ENCODE measurements at regions not wholly inside any gene's neighbourhood (a gene's known extent, or its start where the extent isn't known, plus 50 kb on each side); places are given as distances from the start of the nearest gene placed in this dataset.

DNA sequence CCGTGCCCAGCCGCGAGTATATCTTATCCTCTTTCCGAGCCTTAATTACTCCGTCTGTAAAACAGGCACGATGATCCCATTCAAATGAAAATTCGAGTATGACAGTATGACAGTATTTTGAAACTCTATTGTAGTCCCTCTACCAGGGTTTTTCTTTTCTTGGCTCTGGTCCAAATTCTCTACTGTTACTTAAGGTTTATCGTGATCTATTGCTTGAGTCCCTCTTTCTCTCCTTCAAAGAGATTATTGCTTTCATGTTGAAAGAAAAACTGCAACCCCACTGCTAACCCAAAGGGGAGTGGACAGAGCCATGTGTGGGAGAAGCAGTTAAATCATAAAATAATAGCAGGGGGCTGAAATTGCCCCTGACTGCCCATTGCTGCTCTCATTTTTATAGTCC, 1156.6 kb upstream of the AUTS2 start:
- Histone ChIP-seq H3K27me3 (ENCODE audit: low read depth, low read length) (no peaks in the 10 kb centered on the region), H3K4me3 (ENCODE audit: low read depth in 1 of 2, low read length in 2 of 2) (no peak overlapping the region), H3K9me3 (ENCODE audit: control insufficient read depth in 1 of 2, low read length in 2 of 2) (no peaks in the 10 kb centered on the region), H3K36me3 (ENCODE audit: control insufficient read depth in 1 of 2, insufficient read depth in 2 of 2, low read length in 2 of 2) (no peaks in the 10 kb centered on the region), H3K4me1 (ENCODE audit: control insufficient read depth in 1 of 2, insufficient read depth in 2 of 2, low read length in 2 of 2) (no peaks in the 10 kb centered on the region), H3K27ac (ENCODE audit: low read length) (no peak overlapping the region)

DNA sequence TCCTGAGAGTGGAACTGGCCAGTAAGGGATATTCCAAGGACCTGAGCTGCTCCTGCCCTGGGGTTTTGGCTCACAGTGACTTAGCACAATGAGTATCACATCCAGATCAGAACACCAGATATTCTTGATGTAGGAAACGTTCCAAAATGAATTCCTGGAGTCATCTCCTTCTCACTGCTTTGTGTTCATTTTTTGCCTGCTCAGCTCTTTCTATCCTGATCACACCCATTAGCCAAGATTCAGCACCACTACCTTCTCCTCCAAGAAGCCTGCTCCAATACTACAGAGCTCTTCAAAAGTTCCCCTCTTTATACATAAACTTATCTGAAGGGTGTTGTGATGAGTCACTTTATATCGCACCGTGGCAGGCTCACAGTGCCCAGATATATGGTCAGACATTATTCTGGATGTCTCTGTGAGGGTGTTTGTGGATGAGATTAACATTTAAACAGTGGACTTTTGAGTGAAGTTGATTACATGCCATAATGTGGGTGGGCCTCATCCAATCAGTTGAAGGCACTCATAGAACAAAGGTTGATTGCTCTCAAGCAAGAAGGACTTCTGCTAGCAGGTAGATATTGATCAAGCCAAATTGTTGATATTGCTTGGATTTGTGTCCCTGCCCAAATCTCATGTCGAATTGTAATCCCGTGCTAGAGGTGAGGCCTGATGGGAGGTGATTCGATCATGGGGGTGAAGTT, 1155.2 kb upstream of the AUTS2 start:
- H3K27me3 ChIP-seq (ENCODE audit: low read depth, low read length): no peaks in the 10 kb centered on the region
- no peaks in the 10 kb centered on the region for H3K36me3 ChIP-seq (ENCODE audit: control insufficient read depth in 1 of 2, insufficient read depth in 2 of 2, low read length in 2 of 2)
- no peak overlapping the region for H3K4me3 ChIP-seq (ENCODE audit: low read depth in 1 of 2, low read length in 2 of 2)
- no peak overlapping the region for H3K27ac ChIP-seq (ENCODE audit: low read length)
- no peaks in the 10 kb centered on the region for H3K4me1 ChIP-seq (ENCODE audit: control insufficient read depth in 1 of 2, insufficient read depth in 2 of 2, low read length in 2 of 2)
- no peaks in the 10 kb centered on the region for H3K9me3 ChIP-seq (ENCODE audit: control insufficient read depth in 1 of 2, low read length in 2 of 2)

DNA sequence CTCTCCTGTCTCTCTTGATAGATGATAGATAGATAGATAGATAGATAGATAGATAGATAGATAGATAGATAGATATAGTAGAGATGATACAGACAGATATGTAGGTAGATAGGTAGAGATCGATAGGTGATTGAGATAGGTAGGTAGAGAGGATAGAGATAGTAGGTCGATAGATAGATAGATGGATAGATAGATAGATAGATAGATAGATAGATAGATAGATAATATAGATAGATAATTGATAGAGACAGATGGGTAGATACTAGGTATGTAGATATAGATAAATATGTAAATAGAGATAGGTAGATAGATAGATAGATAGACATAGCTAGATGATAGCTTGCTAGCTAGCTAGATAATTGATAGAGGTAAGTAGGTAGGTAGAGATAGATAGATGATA, 1154.2 kb upstream of the AUTS2 start:
- Histone ChIP-seq H3K27ac (ENCODE audit: low read length) (no peak overlapping the region), H3K4me3 (ENCODE audit: low read depth in 1 of 2, low read length in 2 of 2) (no peak overlapping the region), H3K4me1 (ENCODE audit: control insufficient read depth in 1 of 2, insufficient read depth in 2 of 2, low read length in 2 of 2) (no peaks in the 10 kb centered on the region), H3K27me3 (ENCODE audit: low read depth, low read length) (no peaks in the 10 kb centered on the region), H3K36me3 (ENCODE audit: control insufficient read depth in 1 of 2, insufficient read depth in 2 of 2, low read length in 2 of 2) (no peaks in the 10 kb centered on the region), H3K9me3 (ENCODE audit: control insufficient read depth in 1 of 2, low read length in 2 of 2) (no peaks in the 10 kb centered on the region)

DNA sequence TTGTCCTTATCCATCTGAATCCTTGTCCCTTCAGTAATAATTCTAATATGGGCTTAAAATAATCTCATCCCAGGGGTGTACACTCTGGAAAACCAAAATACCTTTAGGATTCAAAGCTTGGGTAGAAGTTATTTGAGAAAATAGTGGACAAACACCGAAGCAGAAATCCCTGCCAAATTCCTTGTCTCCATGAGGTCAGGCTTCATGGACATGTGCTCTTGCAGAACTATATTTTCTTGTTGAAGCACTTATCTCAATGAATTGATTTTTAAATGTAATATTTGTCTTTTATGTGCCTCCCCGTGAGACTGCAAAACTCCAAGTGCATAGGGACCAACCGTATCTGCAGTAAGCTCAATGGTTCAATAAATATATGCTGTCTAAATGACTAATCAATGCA, 1153.3 kb upstream of the AUTS2 start:
- Histone ChIP-seq H3K36me3 (ENCODE audit: control insufficient read depth in 1 of 2, insufficient read depth in 2 of 2, low read length in 2 of 2) (no peaks in the 10 kb centered on the region), H3K4me3 (ENCODE audit: low read depth in 1 of 2, low read length in 2 of 2) (no peak overlapping the region), H3K27ac (ENCODE audit: low read length) (no peak overlapping the region), H3K9me3 (ENCODE audit: control insufficient read depth in 1 of 2, low read length in 2 of 2) (no peaks in the 10 kb centered on the region), H3K27me3 (ENCODE audit: low read depth, low read length) (no peaks in the 10 kb centered on the region), H3K4me1 (ENCODE audit: control insufficient read depth in 1 of 2, insufficient read depth in 2 of 2, low read length in 2 of 2) (no peaks in the 10 kb centered on the region)

DNA sequence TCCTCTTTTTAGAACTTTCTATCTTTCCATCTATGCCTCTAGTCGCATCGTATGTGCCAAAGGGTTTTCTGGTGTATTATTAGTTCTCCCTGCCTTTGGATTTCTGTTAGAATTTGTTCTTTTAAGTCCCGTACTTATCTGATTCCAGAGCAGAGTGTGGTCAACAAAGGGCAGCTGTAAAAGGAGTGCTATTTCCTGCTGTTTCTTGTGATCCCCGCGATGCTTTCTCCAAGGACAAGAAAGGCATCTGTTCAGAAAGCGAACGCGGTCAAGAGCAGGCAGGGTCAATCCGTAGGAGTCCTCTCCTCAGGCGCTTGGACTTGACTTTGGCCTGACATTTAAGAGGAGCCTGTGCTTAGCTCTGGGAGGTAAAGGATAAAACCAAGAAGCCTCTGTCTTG, 1152.1 kb upstream of the AUTS2 start:
- H3K27ac ChIP-seq (ENCODE audit: low read length): no peak overlapping the region
- no peaks in the 10 kb centered on the region for H3K4me1 ChIP-seq (ENCODE audit: control insufficient read depth in 1 of 2, insufficient read depth in 2 of 2, low read length in 2 of 2)
- H3K9me3 ChIP-seq (ENCODE audit: control insufficient read depth in 1 of 2, low read length in 2 of 2): no peaks in the 10 kb centered on the region
- no peaks in the 10 kb centered on the region for H3K27me3 ChIP-seq (ENCODE audit: low read depth, low read length)
- no peak overlapping the region for H3K4me3 ChIP-seq (ENCODE audit: low read depth in 1 of 2, low read length in 2 of 2)
- no peaks in the 10 kb centered on the region for H3K36me3 ChIP-seq (ENCODE audit: control insufficient read depth in 1 of 2, insufficient read depth in 2 of 2, low read length in 2 of 2)

DNA sequence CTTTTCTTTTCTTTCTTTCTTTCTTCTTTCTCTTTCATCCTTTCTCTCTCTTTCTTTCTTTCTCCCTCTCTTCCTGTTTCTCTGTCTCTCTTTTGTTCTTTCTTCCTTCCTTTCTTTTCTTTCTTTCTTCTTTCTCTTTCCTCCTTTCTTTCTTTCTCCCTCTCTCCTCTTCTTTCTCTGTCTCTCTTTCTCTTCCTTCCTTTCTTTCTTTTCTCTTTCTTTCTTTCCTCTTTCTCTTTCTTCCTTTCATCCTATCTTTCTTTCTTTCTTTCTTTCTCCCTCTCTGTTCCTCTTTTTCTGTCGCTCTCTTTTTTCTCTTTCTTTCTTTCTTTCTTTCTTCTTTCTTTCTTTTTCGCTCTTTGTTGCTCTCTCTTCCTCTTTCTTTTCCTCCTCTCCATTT, 1149.2 kb upstream of the AUTS2 start:
- Histone ChIP-seq H3K36me3 (ENCODE audit: control insufficient read depth in 1 of 2, insufficient read depth in 2 of 2, low read length in 2 of 2) (no peaks in the 10 kb centered on the region), H3K27ac (ENCODE audit: low read length) (no peak overlapping the region), H3K27me3 (ENCODE audit: low read depth, low read length) (no peaks in the 10 kb centered on the region), H3K4me1 (ENCODE audit: control insufficient read depth in 1 of 2, insufficient read depth in 2 of 2, low read length in 2 of 2) (no peaks in the 10 kb centered on the region), H3K4me3 (ENCODE audit: low read depth in 1 of 2, low read length in 2 of 2) (no peak overlapping the region), H3K9me3 (ENCODE audit: control insufficient read depth in 1 of 2, low read length in 2 of 2) (no peaks in the 10 kb centered on the region)

DNA sequence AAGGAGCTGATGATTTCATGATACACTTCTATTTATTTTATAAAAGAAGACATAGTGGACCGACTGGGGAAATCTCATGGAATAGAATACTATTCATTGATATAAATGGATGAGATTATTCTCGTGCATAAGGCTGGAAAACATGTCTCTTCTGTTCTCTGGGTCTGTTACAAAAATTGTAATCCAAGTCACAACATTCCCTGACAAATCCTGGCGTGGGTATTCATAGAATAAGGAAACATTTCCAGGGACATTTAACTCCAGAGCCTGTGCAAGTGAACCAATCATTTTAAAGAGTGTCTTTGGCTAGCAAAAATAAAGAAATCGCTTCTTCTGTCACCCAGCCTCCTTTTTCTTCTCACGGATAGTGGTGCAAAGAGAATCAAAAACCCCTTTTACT, 1148.5 kb upstream of the AUTS2 start:
- Histone ChIP-seq H3K36me3 (ENCODE audit: control insufficient read depth in 1 of 2, insufficient read depth in 2 of 2, low read length in 2 of 2) (no peaks in the 10 kb centered on the region), H3K27ac (ENCODE audit: low read length) (no peak overlapping the region), H3K4me1 (ENCODE audit: control insufficient read depth in 1 of 2, insufficient read depth in 2 of 2, low read length in 2 of 2) (no peaks in the 10 kb centered on the region), H3K27me3 (ENCODE audit: low read depth, low read length) (no peaks in the 10 kb centered on the region), H3K9me3 (ENCODE audit: control insufficient read depth in 1 of 2, low read length in 2 of 2) (no peaks in the 10 kb centered on the region), H3K4me3 (ENCODE audit: low read depth in 1 of 2, low read length in 2 of 2) (no peak overlapping the region)

DNA sequence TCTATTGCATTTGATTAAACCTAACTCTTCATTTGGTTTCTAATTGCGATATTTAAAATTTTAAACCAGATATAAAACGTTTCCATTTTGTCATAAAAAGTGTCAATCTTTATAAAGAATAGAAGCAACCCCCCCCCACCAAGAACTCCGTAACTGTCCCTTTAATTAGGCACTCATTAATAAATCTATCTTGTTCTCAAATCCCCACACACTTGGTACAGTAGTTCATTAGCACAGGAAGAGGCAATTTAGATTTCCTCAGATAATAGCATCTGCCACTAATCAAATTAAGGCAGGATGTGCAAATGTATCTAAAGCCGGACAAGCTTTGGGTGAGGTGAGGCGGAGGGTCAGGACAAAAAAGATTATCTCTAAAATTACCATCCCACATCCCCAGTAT, 1143.3 kb upstream of the AUTS2 start:
- Histone ChIP-seq H3K27me3 (ENCODE audit: low read depth, low read length) (no peaks in the 10 kb centered on the region), H3K4me3 (ENCODE audit: low read depth in 1 of 2, low read length in 2 of 2) (no peak overlapping the region), H3K9me3 (ENCODE audit: control insufficient read depth in 1 of 2, low read length in 2 of 2) (peaks cover 0 to 3% of the 10 kb centered on the region in 2 donors), H3K27ac (ENCODE audit: low read length) (no peak overlapping the region), H3K4me1 (ENCODE audit: control insufficient read depth in 1 of 2, insufficient read depth in 2 of 2, low read length in 2 of 2) (no peaks in the 10 kb centered on the region), H3K36me3 (ENCODE audit: control insufficient read depth in 1 of 2, insufficient read depth in 2 of 2, low read length in 2 of 2) (no peaks in the 10 kb centered on the region)

DNA sequence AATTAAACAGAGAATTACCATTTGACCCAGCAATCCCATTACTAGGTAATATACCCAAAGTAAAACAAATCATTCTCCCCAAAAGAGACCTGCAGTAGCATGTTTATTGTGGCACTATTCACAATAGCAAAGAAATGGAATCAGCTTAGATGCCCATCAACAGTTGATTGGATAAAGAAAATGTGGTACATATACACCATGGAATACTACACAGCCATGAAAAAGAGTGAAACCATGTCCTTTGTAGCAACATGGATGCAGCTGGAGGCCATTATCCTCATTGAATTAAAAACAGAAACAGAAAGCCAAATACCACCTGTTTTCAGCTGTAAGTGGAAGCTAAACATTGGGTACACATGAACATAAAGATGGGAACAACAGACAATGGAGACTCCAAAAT, 1141.8 kb upstream of the AUTS2 start:
- Histone ChIP-seq H3K9me3 (ENCODE audit: control insufficient read depth in 1 of 2, low read length in 2 of 2) (peaks cover 0 to 3% of the 10 kb centered on the region in 2 donors), H3K36me3 (ENCODE audit: control insufficient read depth in 1 of 2, insufficient read depth in 2 of 2, low read length in 2 of 2) (no peaks in the 10 kb centered on the region), H3K4me1 (ENCODE audit: control insufficient read depth in 1 of 2, insufficient read depth in 2 of 2, low read length in 2 of 2) (no peaks in the 10 kb centered on the region), H3K27ac (ENCODE audit: low read length) (no peak overlapping the region), H3K27me3 (ENCODE audit: low read depth, low read length) (no peaks in the 10 kb centered on the region), H3K4me3 (ENCODE audit: low read depth in 1 of 2, low read length in 2 of 2) (no peak overlapping the region)

DNA sequence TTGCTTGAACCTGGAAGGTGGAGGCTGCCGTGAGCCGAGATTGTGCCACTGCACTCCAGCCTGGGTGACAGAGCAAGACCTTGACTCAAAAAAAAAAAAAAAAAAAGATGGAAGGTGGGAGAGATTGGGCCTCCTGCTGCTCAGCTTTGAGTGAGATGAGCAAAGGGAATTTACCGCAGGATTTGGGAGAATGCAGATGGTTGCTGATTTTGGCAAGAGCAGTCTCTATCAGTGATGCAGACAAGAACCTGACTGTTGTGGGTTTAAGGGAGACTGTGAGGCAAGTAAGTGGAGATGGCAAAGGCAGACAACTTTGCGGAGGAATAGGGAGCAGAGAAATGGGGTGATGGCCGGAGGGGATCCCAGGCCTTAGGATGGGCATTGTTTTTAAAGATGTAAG, 1140.8 kb upstream of the AUTS2 start:
- no peaks in the 10 kb centered on the region for H3K36me3 ChIP-seq (ENCODE audit: control insufficient read depth in 1 of 2, insufficient read depth in 2 of 2, low read length in 2 of 2)
- H3K27me3 ChIP-seq (ENCODE audit: low read depth, low read length): no peaks in the 10 kb centered on the region
- no peak overlapping the region for H3K4me3 ChIP-seq (ENCODE audit: low read depth in 1 of 2, low read length in 2 of 2)
- H3K4me1 ChIP-seq (ENCODE audit: control insufficient read depth in 1 of 2, insufficient read depth in 2 of 2, low read length in 2 of 2): no peaks in the 10 kb centered on the region
- peaks cover 0 to 3% of the 10 kb centered on the region in 2 donors for H3K9me3 ChIP-seq (ENCODE audit: control insufficient read depth in 1 of 2, low read length in 2 of 2)
- H3K27ac ChIP-seq (ENCODE audit: low read length): no peak overlapping the region

DNA sequence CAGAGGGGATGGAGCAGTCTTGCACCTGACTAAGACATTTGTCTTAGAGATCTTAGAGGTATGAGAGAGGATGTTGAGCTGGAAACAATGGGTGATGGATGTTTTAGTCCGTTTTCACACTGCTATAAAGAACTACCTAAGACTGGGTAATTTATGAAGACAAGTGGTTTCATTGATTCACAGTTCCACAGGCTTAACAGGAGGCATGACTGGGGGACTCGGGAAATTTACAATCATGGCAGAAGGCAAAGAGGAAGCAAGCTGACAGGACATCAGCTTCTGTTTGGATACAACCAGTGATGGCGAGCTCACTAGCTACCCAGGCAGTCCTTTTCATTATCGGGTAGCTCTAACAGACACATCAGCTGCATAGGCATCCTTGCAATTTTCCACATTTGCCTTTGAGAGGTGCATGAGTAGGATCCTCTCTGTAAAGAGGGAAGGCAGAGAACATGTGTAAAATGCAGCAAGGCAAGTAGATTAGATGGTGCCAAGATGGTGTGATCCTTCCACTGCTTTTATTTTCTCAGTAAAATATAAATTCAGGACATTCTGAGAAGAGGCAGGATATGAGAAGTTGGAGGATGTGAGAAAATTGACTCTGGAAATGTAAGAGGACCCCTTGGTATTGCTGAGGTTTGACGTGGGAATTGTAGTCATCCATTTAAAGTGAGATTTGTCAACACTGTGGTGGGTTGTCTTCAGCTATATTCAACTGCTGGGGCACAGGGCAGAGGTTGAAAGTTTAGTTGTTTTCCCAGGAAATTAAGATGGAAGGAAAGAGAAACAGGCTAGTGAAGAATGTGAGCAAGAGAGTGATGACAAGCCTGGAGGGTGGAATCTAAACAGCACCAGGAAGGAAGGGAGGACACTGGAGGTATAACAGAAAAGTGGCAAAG, 1140.0 kb upstream of the AUTS2 start:
- peaks cover 0 to 3% of the 10 kb centered on the region in 2 donors for H3K9me3 ChIP-seq (ENCODE audit: control insufficient read depth in 1 of 2, low read length in 2 of 2)
- H3K36me3 ChIP-seq (ENCODE audit: control insufficient read depth in 1 of 2, insufficient read depth in 2 of 2, low read length in 2 of 2): no peaks in the 10 kb centered on the region
- no peaks in the 10 kb centered on the region for H3K27me3 ChIP-seq (ENCODE audit: low read depth, low read length)
- no peak overlapping the region for H3K27ac ChIP-seq (ENCODE audit: low read length)
- H3K4me3 ChIP-seq (ENCODE audit: low read depth in 1 of 2, low read length in 2 of 2): no peak overlapping the region
- H3K4me1 ChIP-seq (ENCODE audit: control insufficient read depth in 1 of 2, insufficient read depth in 2 of 2, low read length in 2 of 2): no peaks in the 10 kb centered on the region

Measured in muscle layer of duodenum (tissue), 2 donors.